ENCODE measurements at regions not wholly inside any gene's neighbourhood (a gene's known extent, or its start where the extent isn't known, plus 50 kb on each side); places are given as distances from the start of the nearest gene placed in this dataset.

GRCh38 chr10:106000721-106001120 is 1163.8 kb downstream of the SORCS1 start:
- no peak overlapping the region for H3K18ac ChIP-seq (ENCODE audit: extremely low read depth, low read length)
- H4K91ac ChIP-seq (replicated peaks; ENCODE audit: insufficient read length, low read length), result no peak overlapping the region
- no peak overlapping the region for H3K56ac ChIP-seq (replicated peaks; ENCODE audit: insufficient read length, low read depth, low read length)
- no peaks in the 10 kb centered on the region for H3K79me1 ChIP-seq (ENCODE audit: low read depth, low read length)
- no peak overlapping the region for H2BK5ac ChIP-seq (ENCODE audit: low read depth, low read length)
- H3K14ac ChIP-seq (ENCODE audit: insufficient read length), result no peak overlapping the region
- H4K5ac ChIP-seq (ENCODE audit: insufficient read length, low read depth, low read length), result no peak overlapping the region
- H3K4me1 ChIP-seq (replicated peaks in 1 of 4; ENCODE audit: control insufficient read depth in 3 of 4, insufficient read depth in 4 of 4, low read length in 3 of 4), result no peaks in the 10 kb centered on the region
- no peak for DNase-seq (ENCODE audit: low read depth in 1 of 2, low spot score in 2 of 2)
- H3K4ac ChIP-seq (replicated peaks; ENCODE audit: insufficient read length, low read depth, low read length), result no peak overlapping the region
- H3K79me2 ChIP-seq (ENCODE audit: control insufficient read depth in 1 of 2, insufficient read depth in 2 of 2, low read length in 2 of 2), result no peaks in the 10 kb centered on the region
- no peak overlapping the region for H2AFZ ChIP-seq (ENCODE audit: low read length)
- CTCF ChIA-PET (ENCODE audit: partially characterized antibody), result no interaction called here
- no peak overlapping the region for H3K4me2 ChIP-seq (ENCODE audit: insufficient read depth in 1 of 2, low read depth in 2 of 2, low read length in 2 of 2)
- H3K9ac ChIP-seq (replicated peaks in 1 of 4; ENCODE audit: extremely low read depth in 1 of 4, low read depth in 3 of 4, low read length in 3 of 4), result no peak overlapping the region
- POLR2A ChIA-PET (ENCODE audit: partially characterized antibody), result no interaction called here
- H3K4me3 ChIP-seq (ENCODE audit: extremely low read depth in 1 of 4, insufficient read depth in 2 of 4, low read depth in 3 of 4, low read length in 4 of 4), result no peak overlapping the region
- no peaks in the 10 kb centered on the region for H3K36me3 ChIP-seq (ENCODE audit: control insufficient read depth in 2 of 4, insufficient read depth in 4 of 4, low read length in 3 of 4)
- no peaks in the 10 kb centered on the region for H3K27me3 ChIP-seq (replicated peaks in 1 of 4; ENCODE audit: control insufficient read depth in 3 of 4, extremely low read depth in 1 of 4, insufficient read depth in 3 of 4, low read length in 3 of 4)
- no peak overlapping the region for H3K23ac ChIP-seq (ENCODE audit: insufficient read length)
- H3K9me3 ChIP-seq (ENCODE audit: insufficient read depth in 2 of 2, low read depth in 1 of 2, low read length in 1 of 2), result no peaks in the 10 kb centered on the region
- H2BK20ac ChIP-seq (ENCODE audit: low read length), result no peak overlapping the region
- H4K20me1 ChIP-seq (replicated peaks in 1 of 2; ENCODE audit: control insufficient read depth in 1 of 2, insufficient read depth in 2 of 2, low read length in 2 of 2), result no peaks in the 10 kb centered on the region
- no peak overlapping the region for H3K27ac ChIP-seq (ENCODE audit: low read depth, low read length)
- no peak overlapping the region for H2BK12ac ChIP-seq (ENCODE audit: low read depth, low read length)
- no peak overlapping the region for H4K8ac ChIP-seq (ENCODE audit: extremely low read depth, insufficient read depth, low read length)
- no peak for FAIRE-seq
- no peak overlapping the region for H2AK5ac ChIP-seq (ENCODE audit: low read depth, low read length)
- TF ChIP-seq HDAC2 (IDR thresholded peaks at IDR 0.05; ENCODE audit: borderline replicate concordance in 1 of 2, low read depth in 2 of 2, low read length in 2 of 2) (no peak), RXRA (IDR thresholded peaks at IDR 0.05; ENCODE audit: insufficient read depth, low read depth, low read length) (no peak), KDM4A (IDR thresholded peaks at IDR 0.05; ENCODE audit: low read depth, low read length, severe bottlenecking) (no peak), BCL11A (IDR thresholded peaks at IDR 0.05; ENCODE audit: low read depth in 2 of 2, low read length in 2 of 2) (no peak), FOSL1 (IDR thresholded peaks at IDR 0.05; ENCODE audit: insufficient read depth, low read depth, low read length) (no peak), BRCA1 (IDR thresholded peaks at IDR 0.05; ENCODE audit: low read depth, low read length) (no peak), SIN3A (conservative IDR thresholded peaks at IDR 0.05 in 1 of 2, IDR thresholded peaks at IDR 0.05 in 1 of 2; ENCODE audit: low read depth in 1 of 2, low read length in 2 of 2) (no peak), KDM5A (IDR thresholded peaks at IDR 0.05; ENCODE audit: low read length) (no peak), SIRT6 (IDR thresholded peaks at IDR 0.05; ENCODE audit: low read length) (no peak)
- no peak overlapping the region for H2BK15ac ChIP-seq (ENCODE audit: low read length)
- no peaks in the 10 kb centered on the region for H3K23me2 ChIP-seq (ENCODE audit: low read depth, low read length)
- WGBS, 2 experiments (ENCODE audit: extremely low coverage in 1 of 2, insufficient coverage in 1 of 2, insufficient read length in 1 of 2, insufficient replicate concordance in 2 of 2, low coverage in 1 of 2, low lambda C conversion rate in 2 of 2, missing lambda C conversion rate in 1 of 2), result 94% methylated on average over 2 of the region's 2 CpGs; no CpG with 5 or more reads in 1 of the 2 experiments
- H2BK120ac ChIP-seq (replicated peaks; ENCODE audit: low read depth, low read length), result no peak overlapping the region
